Dendritic cell treated with granulocyte-macrophage colony-stimulating factor and Interleukin-4, amounts not matched to agents 40 ng/mL and 50 ng/mL, for 4 days (primary cell): ENCODE measurements at regions not wholly inside any gene's neighbourhood (a gene's known extent, or its start where the extent isn't known, plus 50 kb on each side); places are given as distances from the start of the nearest gene placed in this dataset.

Experiments used
- H3K27ac Mint-ChIP-seq: one replicate; pipeline ENCODE4 v1.8.0; 2022; ENCODE audit warnings: mild to moderate bottlenecking, mixed read lengths
- H3K27me3 Mint-ChIP-seq: one replicate; pipeline ENCODE4 v1.8.0; 2022; ENCODE audit warnings: mild to moderate bottlenecking, mixed read lengths
- H3K36me3 Mint-ChIP-seq: one replicate; pipeline ENCODE4 v1.8.0; 2022; ENCODE audit warnings: low read depth, mixed read lengths
- H3K4me1 Mint-ChIP-seq: one replicate; pipeline ENCODE4 v1.8.0; 2022; ENCODE audit warnings: low read depth, mixed read lengths
- H3K4me3 Mint-ChIP-seq: one replicate; pipeline ENCODE4 v1.8.0; 2022; ENCODE audit warnings: mild to moderate bottlenecking, moderate library complexity, mixed read lengths
- H3K9me3 Mint-ChIP-seq: one replicate; pipeline ENCODE4 v1.8.0; 2022; ENCODE audit warnings: mixed read lengths
- intact Hi-C: fragments of 100-400 bp; cut with micrococcal nuclease; formaldehyde crosslinking; loops from one replicate; pipeline ENCODE4 v1.15.0; 2022

DNA sequence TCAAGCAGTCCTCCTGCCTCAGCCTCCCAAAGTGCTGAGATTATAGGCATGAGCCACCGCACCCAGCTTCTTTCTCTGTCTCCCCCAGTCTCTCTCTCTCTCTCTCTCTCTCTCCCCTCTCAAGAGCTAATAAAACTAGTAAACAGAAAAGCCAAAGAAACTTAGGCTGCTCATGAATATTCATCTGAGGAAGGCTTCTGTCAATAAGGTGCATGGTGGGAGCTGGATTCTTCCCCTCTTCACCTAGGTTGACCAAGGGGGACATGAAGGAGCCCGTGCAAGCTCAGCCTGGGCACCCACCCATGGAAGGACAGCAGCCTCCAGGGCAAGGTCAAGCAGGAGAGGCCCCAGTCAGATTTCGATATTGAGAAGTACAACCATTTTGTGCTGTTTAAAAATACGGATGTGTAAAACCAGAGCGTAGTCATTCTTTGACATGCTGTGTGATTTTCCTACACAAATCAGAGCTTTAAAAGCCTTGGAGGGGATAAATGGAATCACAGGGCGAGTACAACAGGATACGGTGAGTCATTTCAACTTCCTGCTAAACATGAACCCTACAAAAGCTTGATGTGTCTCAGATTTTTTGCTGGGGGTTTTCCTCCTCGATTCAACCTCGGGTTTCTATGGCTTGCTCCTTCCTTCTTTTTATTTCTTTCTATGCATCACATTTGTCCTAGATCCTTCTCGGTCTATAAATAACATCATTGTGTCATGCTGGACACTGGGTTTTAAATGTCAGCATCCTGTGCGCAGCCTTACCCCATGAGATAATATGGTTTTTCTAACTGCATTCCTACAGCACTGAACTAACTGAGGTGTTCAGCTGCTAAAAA, 368.9 kb upstream of the JARID2 start:
- Mint-ChIP-seq H3K27me3 (no peaks in the 10 kb centered on the region), H3K27ac (peak overlapping the region; percentile 97), H3K36me3 (peaks cover 5% of the 10 kb centered on the region), H3K4me3 (peak overlapping the region; percentile 57), H3K9me3 (no peaks in the 10 kb centered on the region), H3K4me1 (peaks cover 85% of the 10 kb centered on the region)
- intact Hi-C loops = loop anchor here (2.0 to 5.0 kb wide), 2 partner anchors 46 to 150 kb away; no protein-coding TSS in a partner anchor

DNA sequence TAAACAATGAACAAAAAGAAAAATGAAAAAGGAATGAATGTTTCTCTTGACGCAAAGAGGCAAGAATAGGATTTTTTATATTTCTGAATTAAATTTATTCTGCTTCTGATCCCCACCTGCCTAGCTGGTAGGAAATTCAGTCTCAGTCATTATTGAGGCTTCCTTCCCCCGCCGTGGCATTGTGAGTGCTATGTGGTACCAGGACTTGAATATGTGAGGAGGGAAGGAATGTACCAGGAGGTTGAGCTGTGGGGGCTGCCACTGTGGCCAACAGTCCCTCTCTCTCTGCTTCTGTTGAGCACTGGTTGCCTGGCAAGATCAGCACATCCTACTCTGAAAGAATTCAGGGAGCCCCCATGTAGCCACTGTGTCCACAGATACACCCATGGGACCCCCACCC, 368.1 kb upstream of the JARID2 start:
- Mint-ChIP-seq H3K36me3 (peaks cover 5% of the 10 kb centered on the region), H3K4me1 (peaks cover 85% of the 10 kb centered on the region), H3K27me3 (no peaks in the 10 kb centered on the region), H3K27ac (peak overlapping the region; percentile 97), H3K4me3 (no peak overlapping the region), H3K9me3 (no peaks in the 10 kb centered on the region)
- intact Hi-C loops = loop anchor here (2.0 to 5.0 kb wide), 2 partner anchors 45 to 150 kb away; no protein-coding TSS in a partner anchor

DNA sequence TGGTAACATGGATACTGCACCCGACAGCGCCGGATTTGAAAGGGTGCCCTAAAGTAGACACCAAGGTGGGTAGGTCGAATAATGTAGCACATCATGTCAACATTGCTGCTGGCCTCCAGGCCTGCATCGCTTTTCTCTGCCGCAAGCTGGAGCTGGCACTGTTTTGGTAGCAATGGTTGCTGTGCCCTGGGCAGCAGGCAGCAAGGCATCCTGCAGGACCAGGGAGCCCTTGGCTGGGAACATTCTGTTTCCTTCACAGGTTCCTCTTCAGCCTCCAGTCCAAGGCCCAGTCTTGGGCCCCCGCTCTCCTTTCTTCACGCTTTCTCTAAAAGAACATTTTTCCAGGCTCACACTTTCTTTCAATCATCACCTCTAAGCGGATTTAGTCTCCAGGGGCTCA, 365.8 kb upstream of the JARID2 start:
- no peaks in the 10 kb centered on the region for H3K27me3 Mint-ChIP-seq
- no peak overlapping the region for H3K4me3 Mint-ChIP-seq
- peak overlapping the region; percentile 62 for H3K27ac Mint-ChIP-seq
- H3K9me3 Mint-ChIP-seq = no peaks in the 10 kb centered on the region
- peaks cover 5% of the 10 kb centered on the region for H3K36me3 Mint-ChIP-seq
- H3K4me1 Mint-ChIP-seq = peaks cover 91% of the 10 kb centered on the region
- intact Hi-C loops = no loop called here

DNA sequence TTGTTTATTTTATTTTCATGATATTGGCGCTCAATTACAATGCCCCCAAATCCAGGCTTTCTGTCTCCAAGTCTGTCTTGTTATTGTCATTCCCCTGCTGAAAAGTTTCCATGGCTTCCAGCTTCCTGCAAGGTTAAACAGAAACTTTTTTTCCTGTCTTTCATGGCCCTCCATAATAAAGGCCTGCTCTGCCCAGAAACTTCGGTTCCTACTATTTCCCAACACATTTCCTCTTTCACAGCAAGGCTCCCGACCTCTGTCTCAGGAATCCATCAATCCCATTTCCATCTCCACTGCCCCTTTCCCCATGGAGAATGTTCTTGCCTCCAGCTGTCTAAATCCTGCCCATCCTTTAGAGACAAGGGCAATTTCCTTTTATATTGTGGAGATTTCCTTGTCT, 365.2 kb upstream of the JARID2 start:
- Mint-ChIP-seq H3K4me3 (no peak overlapping the region), H3K4me1 (peaks cover 90% of the 10 kb centered on the region), H3K27ac (peak overlapping the region; percentile 62), H3K36me3 (peaks cover 5% of the 10 kb centered on the region), H3K27me3 (no peaks in the 10 kb centered on the region), H3K9me3 (no peaks in the 10 kb centered on the region)
- intact Hi-C loops = no loop called here

DNA sequence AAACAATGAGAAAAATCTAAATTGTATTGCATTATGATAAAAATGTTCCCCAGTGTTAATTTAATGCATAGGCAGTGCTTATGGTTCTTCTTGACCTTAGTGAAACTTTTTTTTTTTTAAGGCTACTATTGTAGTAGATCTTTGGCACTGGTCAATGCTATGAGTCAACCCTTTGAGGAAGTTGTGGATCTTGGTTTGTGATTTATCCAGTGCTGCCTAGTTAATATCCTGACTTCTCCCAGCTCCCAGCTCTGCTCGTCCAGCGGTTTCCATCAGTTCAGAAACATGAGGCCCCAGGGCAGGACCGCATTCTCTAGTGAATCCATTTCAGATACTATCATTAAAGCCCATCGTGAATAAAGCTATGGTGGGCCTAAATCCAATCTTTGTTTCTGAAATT, 364.5 kb upstream of the JARID2 start:
- Mint-ChIP-seq H3K27ac (no peak overlapping the region), H3K36me3 (peaks cover 5% of the 10 kb centered on the region), H3K4me3 (no peak overlapping the region), H3K4me1 (peaks cover 90% of the 10 kb centered on the region), H3K9me3 (no peaks in the 10 kb centered on the region), H3K27me3 (no peaks in the 10 kb centered on the region)
- intact Hi-C loops = no loop called here

DNA sequence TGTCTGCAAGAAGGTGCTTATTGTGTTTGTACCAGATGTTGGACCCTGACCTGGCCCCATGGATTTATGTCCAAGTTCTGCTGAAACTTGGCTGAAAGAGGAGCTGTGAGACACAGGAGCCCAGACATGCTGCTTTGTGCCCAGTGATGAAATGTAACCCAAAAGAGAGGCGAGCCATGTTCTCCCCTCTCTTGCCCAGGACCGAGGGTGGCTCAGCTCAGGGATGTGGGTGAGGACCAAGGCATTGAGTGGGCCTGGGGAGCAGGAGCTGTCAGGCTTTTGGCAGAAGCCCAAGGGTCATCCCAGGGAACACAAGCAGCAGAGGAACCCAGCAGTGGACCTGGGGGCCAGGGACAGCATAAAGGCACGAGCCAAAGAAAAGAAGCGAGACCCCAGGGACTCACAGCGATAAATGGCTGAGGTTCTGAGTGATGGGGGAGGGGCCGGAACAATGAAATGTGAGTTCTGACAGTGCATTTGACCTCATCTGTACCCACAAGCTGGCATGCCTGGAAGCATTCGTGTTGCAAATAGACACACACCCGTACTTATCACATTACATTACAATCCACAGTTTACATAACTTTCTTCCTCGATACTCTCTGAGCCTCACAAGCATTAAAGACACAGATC, 363.4 kb upstream of the JARID2 start:
- Mint-ChIP-seq H3K27me3 (no peaks in the 10 kb centered on the region), H3K4me3 (no peak overlapping the region), H3K36me3 (no peaks in the 10 kb centered on the region), H3K9me3 (no peaks in the 10 kb centered on the region), H3K4me1 (peaks cover 79% of the 10 kb centered on the region), H3K27ac (no peak overlapping the region)
- intact Hi-C loops = no loop called here

DNA sequence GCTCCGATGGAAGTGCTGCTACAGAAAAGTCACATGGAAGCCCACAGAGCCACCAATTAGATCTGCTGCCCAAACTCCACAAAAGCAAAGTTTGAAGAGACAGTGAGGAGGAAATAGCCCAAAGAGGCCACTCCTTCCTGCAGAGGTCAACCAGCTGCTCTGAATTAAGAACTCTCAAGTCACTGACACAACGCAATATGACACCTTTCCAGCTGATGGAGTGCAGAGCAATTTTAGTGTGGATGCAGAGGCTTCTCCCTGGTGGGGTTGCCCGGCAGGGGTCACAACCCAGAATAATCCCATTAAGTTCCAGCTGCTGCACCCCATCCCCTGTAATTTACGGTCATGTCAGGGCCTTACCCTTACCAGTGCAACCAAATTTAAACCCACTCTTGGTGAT, 361.9 kb upstream of the JARID2 start:
- H3K4me3 Mint-ChIP-seq = no peak overlapping the region
- H3K27me3 Mint-ChIP-seq = no peaks in the 10 kb centered on the region
- H3K4me1 Mint-ChIP-seq = peaks cover 66% of the 10 kb centered on the region
- no peaks in the 10 kb centered on the region for H3K36me3 Mint-ChIP-seq
- intact Hi-C loops = no loop called here
- no peaks in the 10 kb centered on the region for H3K9me3 Mint-ChIP-seq
- H3K27ac Mint-ChIP-seq = no peak overlapping the region

DNA sequence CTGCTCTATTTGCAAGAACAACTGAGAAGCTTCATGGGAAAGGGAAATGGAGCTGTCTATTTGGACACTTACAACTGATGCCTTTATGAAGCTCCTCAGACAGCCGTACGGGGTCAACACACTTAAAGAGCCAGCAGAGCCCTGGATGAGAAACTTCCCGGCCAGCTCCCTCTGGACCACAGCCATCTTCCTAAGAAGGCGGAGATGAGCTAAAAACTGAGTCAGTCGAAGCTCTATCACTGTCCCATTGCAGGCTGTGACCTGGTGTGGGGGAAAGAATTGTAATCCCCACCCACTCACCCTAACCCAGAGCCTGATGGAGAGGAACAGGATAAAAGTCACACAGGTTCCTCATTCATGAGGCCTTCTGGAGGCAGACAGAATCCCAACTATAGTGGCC, 360.4 kb upstream of the JARID2 start:
- H3K9me3 Mint-ChIP-seq = peaks cover 10% of the 10 kb centered on the region
- intact Hi-C loops = no loop called here
- no peaks in the 10 kb centered on the region for H3K27me3 Mint-ChIP-seq
- H3K36me3 Mint-ChIP-seq = peaks cover 6% of the 10 kb centered on the region
- peaks cover 62% of the 10 kb centered on the region for H3K4me1 Mint-ChIP-seq
- no peak overlapping the region for H3K4me3 Mint-ChIP-seq
- no peak overlapping the region for H3K27ac Mint-ChIP-seq

DNA sequence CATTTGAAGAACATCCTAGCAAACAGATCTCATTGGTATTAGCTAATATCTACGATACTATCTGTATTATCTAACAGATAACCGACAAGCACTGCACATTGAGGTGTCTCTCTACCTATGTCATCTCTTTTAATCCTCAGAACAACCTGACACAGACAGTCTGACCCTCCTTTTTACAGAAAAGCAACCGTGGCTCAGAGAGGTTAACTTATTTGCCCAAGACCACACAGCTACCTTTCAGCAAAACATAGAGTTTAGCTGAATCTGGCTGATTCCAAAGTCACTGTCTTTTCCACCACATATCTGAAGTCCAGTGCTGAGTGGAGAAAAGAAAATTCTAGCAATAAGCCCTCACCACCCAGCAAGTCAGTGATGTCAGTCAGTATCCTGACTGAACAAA, 358.7 kb upstream of the JARID2 start:
- Mint-ChIP-seq H3K27ac (no peak overlapping the region), H3K36me3 (peaks cover 8% of the 10 kb centered on the region), H3K4me3 (no peak overlapping the region), H3K4me1 (peaks cover 45% of the 10 kb centered on the region), H3K9me3 (peaks cover 13% of the 10 kb centered on the region), H3K27me3 (no peaks in the 10 kb centered on the region)
- intact Hi-C loops = no loop called here

DNA sequence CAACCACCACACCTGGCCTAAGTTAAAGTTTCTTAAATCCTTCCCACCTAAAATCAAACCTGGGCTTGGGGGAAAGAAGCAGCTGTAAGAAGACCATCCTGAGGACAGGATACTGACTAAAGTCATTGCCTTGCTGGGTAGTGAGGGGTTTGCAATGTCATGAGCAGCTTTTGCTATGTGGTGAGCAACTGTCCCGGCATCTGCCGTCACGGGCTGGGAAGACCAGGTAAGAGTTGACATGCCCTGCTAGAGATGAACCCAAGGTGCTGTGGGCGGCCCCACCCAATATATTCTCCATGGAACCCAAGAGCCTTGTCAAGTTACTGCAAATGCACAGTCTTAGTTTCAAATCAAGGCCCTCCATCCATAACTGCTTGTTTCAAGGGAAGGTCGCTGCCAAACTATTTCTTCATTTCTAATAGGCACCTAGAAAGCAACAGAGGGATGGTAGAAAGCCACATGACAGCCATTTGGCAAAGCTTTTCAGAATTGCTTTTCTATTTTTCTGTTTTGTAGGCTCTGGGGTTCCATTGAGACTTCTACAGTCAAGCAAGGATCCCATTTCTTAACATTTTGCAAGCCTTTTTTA, 357.8 kb upstream of the JARID2 start:
- H3K36me3 Mint-ChIP-seq = peaks cover 8% of the 10 kb centered on the region
- H3K27me3 Mint-ChIP-seq = no peaks in the 10 kb centered on the region
- H3K4me1 Mint-ChIP-seq = peaks cover 36% of the 10 kb centered on the region
- H3K27ac Mint-ChIP-seq = no peak overlapping the region
- H3K9me3 Mint-ChIP-seq = peaks cover 13% of the 10 kb centered on the region
- intact Hi-C loops = no loop called here
- no peak overlapping the region for H3K4me3 Mint-ChIP-seq

DNA sequence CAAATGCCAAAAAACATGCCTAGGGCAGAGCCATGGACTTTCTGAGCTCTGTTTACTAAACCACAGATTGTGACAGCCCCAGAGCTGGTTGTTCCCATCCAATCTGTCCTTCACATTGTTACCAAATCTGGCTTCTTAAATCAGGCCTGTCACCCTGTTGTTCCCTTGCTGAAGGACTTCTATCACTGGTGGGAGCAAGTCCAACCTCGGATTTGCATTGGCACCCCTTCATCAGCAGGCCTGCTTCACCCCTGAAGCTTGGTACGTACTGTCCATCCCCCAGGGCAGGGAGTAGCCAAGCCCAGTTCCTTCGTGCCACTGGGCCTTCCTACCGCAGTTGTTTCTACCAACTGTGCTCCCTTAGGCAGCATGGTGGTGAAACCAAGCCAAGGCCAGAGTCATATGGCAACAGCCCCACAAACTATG, 357.3 kb upstream of the JARID2 start:
- no peak overlapping the region for H3K27ac Mint-ChIP-seq
- peaks cover 8% of the 10 kb centered on the region for H3K36me3 Mint-ChIP-seq
- H3K4me3 Mint-ChIP-seq = no peak overlapping the region
- H3K27me3 Mint-ChIP-seq = peaks cover 3% of the 10 kb centered on the region
- intact Hi-C loops = no loop called here
- H3K4me1 Mint-ChIP-seq = peaks cover 33% of the 10 kb centered on the region
- peaks cover 13% of the 10 kb centered on the region for H3K9me3 Mint-ChIP-seq

DNA sequence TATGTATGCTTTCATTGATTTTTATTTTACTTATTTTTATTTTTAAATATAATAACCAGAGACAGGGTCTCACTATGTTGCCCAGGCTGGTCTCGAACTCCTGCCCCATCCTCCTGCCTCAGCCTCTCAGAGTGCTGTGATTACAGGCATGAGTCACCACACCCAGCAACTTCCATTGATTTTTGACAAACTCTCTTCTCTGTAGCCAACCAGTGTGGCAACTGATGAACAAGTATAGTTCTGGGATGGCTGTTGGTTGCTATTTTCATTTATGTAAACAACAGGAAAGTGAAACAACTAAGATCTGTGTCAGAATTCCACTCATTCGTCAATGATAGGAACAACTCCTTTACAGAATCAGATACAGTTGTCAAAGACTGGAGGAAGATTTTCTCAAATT, 356.7 kb upstream of the JARID2 start:
- Mint-ChIP-seq H3K4me1 (peaks cover 27% of the 10 kb centered on the region), H3K9me3 (peaks cover 13% of the 10 kb centered on the region), H3K27me3 (peaks cover 5% of the 10 kb centered on the region), H3K36me3 (peaks cover 8% of the 10 kb centered on the region), H3K4me3 (no peak overlapping the region), H3K27ac (no peak overlapping the region)
- intact Hi-C loops = no loop called here

DNA sequence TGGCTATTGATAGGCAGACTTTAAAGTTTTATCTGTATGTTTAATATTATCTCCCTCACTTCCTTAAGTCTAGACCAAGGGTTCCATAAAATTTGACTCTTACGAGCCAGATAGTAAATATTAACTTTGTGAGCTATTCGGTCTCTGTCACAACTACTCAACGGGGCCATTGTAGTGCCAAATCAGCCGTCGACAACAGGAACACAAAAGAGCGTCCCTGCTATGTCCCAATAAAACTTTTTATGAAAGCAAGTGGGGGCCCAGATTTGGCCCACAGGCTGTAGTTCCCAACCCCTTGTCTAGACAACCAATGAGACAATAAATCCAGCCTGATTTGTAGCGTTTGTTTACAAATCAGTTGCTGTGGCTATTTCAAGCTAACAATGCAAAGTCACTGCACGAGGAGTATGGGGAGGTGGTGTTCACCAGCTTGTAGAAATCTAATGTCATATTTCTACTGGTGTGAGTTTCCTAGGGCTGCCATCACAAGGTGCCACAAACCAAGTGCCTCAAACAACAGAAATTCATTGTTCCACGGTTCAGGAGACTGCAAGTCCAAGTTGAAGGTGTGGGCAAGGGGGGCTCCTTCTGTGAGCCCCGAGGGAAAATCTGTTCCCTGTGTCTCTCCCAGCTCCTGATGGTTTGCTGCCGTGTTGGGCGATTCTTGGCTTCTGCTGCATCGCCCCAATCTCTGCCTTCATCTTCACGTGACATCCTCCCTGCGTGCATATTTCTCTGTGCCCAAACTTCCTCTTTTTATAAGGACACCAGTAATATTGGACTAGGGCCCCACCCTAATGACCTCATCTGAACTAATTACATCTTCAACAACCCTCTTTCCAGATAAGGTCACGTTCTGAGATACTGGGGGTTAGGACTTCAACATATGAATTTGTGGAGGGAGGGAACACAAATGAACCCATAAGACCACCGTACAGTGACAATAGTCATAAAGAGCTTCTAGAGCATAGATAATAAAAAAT, 356.0 kb upstream of the JARID2 start:
- Mint-ChIP-seq H3K4me3 (no peak overlapping the region), H3K27ac (peak overlapping the region; percentile 76), H3K36me3 (peaks cover 8% of the 10 kb centered on the region), H3K27me3 (peaks cover 5% of the 10 kb centered on the region), H3K9me3 (peaks cover 13% of the 10 kb centered on the region), H3K4me1 (peaks cover 21% of the 10 kb centered on the region)
- intact Hi-C loops = no loop called here
